HG03108 (cell line): ENCODE measurements at regions not wholly inside any gene's neighbourhood (a gene's known extent, or its start where the extent isn't known, plus 50 kb on each side); places are given as distances from the start of the nearest gene placed in this dataset.

ENCODE experiments used
- ATAC-seq: cut with Tn5 transposase; IDR thresholded peaks from one replicate; pipeline ENCODE4 v1.9.1; 2021; ENCODE audit warnings: moderate library complexity; ENCODE audit not compliant: unreplicated experiment

DNA sequence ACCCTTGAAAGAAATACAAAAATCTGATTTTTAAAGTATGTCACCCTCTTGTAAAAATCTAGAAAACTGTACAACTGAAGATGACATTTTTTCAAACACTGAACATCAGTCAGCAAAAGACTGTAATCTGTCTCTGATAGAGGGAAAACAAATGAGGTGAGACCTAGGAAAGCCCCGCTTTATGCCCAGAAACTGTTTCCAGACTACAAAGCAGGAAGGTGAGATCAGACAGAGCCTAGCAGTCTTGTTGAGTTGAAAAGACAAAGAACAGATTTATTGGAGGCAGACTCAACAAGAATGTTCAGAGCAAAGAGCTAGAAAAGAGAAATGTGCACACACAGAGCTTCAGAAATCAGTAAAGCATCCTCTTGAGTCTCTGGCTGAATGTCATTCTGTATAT is 873.6 kb downstream of the LRFN5 start:
- ATAC-seq: no peak

DNA sequence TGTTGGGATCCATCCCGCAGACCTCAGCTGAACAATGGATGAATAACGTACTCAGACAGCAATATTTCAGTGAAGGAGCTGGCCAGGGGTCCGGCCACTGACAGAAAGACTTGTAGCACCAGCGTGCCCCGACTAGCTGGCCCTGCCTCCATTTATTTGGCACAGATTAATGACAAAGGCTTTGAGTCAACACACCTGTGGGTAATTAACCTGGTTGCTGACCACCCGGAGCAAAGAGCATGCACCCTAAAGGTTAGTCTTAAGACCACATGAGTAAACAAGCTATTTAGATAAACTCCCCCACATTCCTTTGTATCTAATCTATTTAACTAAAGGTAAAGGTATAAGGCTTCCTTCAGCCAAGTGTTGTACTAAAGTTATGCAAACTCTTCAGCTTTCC is 868.6 kb downstream of the LRFN5 start:
- no peak for ATAC-seq

DNA sequence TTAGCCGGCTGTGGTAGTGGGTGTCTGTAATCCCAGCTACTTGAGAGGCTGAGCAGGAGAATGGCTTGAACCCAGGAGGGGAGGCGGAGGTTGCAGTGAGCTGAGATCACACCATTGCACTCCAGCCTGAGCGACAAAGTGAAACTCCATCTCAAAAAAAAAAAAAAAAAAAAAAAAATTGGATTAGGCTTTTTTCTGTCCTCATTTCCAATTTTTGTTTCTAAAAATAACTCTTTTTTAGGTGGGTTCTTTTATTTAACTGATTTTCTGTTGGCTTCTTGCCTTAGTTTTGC is 863.7 kb downstream of the LRFN5 start:
- no peak for ATAC-seq

DNA sequence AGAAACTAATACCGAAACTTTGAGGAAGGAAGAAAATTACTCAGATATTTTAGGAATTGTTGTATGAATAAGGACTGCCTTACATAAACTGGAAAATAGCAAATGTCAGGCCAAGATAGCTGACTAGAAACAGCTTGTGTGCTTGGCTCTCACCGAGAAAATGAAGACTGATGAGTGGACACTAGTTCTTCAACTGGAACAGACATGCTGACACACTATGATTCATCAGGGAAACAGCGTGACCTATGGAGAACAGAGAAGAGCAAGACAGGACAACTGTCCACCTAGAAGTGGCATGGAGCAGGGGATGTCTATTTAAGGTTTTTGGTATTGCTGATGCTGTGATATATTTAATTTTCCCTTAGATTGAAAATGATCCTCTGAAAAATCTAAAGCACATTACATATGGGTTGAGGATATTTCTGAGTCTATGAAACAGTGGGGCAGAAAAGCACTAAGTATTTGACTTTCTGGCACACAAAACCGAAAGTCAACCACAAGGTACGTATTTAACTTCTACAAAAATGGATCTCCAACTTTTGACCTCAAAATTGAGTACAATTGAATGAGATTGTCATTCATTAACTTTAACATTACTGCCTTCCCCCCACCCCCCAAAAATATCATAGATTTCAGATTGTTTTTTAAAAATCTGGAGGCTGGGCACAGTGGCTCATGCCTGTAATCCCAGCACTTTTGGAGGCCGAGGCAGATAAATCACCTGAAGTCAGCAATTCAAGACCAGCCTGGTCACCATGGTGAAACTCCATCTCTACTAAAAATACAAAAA is 863.2 kb downstream of the LRFN5 start:
- ATAC-seq: no peak

DNA sequence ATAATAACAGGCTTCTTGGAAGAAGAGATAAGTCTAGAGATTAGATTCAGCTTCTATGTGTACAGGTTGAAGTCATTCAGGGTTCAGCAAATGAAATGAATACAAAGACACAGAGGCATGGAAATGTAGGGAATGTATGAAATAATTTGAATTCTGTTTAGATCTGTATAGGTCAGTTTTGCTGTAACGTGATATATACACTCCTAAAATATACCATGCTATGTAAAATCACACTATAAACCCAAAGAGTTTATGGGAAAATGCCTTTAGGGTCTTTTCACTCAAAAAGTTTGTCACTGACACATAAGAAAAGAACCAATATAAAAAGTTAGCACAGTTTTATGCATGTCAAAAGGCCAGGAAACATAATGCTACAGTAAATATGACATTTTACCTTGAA is 854.0 kb downstream of the LRFN5 start:
- no peak for ATAC-seq

DNA sequence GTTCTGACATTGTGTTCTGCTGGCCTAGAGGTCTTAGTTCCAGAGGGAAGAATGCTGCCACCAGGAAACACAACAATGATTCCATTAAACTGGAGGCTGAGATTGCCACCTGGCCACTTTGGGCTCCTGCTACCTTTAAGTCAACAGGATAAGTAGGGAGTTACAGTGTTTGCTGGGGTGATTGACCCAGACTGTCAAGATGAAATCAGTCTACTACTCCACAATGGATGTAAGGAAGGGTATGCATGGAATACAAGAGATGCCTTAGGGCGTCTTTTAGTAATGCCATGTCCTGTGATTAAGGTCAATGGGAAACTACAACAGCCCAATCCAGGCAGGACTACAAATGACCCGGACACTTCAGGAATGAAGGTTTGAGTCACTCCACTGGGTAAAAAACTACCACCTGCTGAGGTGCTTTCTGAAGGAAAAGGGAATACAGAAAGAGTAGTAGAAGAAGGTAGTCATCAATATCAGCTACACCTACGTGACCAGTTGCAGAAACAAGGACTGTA is 852.6 kb downstream of the LRFN5 start:
- no peak for ATAC-seq

DNA sequence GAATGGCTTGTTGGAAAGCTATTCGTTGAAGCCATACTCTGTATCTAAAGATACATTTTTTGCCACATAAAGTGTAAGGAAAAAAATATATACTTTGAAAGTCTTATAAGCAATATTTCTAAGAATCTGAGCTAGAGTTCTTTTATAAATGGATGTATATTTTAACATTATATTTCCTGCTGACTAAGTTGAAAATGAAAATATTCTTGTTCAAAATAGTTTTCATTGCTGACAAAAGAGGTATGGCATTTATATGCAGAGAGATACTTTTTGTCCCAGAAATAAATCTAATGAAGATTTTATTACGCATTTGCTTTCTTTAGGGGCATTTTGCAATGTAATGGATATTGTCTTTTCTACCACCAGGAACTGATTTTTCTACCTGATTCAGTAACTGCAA is 834.9 kb downstream of the LRFN5 start:
- ATAC-seq: no peak

DNA sequence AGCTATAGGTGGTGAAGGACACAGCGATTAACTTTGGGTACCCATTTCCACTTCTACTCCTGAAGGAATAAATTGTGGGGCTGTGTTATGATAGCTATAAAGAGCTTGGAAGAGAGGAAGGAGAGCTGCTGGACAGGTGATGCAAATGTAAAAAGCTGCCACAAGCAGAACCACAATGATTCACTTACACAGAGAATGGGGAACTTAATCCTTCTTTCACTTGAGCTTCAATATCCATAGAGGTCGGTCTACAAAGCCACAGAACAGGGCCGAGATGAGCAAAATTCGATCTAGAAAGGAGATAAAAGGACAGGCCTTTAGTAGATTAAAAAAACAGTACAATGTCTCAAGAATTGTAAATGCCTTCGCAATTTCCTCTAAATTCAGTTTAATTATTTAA is 831.1 kb downstream of the LRFN5 start:
- ATAC-seq: no peak

DNA sequence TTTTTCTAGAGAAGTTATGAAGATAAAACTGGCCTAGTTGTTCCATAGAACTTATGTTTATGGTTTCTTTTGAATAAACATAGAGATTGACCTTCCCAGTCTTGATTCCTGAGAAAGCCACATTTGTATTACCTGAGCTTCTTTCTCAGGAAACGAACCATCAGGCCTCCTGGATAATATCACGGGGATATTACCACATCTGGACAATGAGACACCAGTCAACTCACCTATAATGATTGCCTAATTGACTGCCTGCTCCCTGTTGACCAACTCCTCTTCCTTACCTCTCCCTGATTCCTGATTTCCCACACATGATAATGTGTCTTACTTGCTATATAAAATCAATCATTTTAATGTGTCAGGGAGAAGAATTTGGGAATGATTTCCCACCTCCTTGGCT is 822.7 kb downstream of the LRFN5 start:
- no peak for ATAC-seq

DNA sequence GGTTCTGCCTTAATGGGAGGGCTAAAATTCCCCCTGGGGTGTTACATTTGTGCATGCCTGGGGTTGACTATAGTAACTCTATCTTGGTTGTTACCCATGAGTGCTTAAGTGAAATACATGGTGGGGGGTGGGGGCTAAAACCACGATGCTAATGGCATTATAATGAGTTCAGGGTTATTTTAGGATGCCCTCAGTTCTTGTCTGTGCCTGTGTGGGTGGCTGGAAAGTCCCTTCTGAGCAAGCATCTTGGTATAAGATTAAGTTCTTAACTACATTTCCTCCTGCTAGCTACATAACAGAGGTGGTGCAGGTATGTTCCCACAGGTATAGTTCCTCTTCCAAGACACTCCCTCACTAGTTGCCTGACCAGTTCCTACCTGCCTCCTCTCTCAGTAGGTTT is 822.3 kb downstream of the LRFN5 start:
- ATAC-seq: peak; percentile 90

DNA sequence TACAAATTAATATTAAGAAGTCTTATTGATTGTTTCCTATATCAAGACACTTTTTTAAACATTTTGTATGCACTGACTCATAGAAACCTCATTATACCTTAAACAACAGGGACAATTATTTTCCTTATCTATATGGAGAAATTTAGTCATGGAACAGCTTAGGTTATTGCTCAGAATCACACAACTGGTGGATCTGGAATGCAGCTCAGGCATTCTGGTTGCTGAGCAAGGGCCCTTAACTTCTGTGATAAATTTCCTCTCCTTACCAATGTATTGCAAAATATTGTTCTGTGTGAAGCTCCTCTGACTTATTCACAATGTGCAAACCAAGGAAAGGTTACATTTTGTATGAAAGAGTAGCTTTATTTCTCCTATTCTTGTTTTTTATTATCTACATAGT is 817.8 kb downstream of the LRFN5 start:
- no peak for ATAC-seq

DNA sequence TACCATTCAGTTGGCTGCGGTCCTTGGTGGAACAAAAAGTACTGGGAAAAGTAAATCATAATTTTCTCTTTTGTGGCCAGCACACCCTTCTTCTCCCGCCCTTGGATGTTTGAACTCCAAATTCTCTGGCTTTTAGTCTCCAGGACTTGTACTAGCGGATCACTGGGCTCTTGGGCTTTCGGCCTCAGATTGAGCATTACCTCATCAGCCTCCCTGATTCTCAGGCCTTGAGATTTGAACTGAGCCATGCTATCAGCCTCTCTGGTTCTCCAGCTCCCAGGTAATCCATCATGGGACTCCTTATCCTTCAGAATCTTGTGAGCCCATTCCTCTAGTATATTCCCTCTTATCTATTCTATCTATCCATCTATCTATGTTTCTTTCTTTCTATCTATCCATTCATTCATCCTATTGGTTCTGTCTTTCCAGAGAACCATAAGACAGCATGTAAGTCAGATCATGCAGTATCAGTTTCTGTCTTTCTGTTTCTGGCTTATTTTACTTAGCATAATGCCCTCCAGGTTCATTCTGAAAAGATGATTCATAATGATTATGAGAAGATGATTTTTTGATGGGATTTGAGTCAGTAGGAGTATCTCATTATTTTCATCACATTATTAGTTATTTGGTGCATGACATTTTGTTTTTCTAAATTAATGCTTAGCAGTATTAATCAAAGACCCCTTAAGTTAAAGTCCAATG is 814.9 kb downstream of the LRFN5 start:
- ATAC-seq: no peak

DNA sequence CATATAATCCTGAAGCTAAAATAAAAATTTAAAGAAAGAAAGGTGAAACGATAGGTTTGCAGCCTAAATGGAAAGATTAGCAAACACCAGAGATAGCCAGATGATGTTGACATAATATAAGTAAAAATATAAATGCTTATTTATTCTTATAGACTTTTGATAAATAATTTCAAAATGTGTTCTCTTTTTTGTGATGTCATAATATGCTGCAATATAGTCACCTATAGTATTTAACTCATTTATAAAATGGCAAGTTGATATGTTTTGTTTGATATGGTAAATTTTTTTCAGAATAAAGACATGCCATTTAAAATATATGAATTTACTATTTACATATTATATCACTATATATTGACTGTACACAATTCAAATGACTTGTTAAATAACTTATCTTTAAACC is 813.4 kb downstream of the LRFN5 start:
- ATAC-seq: no peak

DNA sequence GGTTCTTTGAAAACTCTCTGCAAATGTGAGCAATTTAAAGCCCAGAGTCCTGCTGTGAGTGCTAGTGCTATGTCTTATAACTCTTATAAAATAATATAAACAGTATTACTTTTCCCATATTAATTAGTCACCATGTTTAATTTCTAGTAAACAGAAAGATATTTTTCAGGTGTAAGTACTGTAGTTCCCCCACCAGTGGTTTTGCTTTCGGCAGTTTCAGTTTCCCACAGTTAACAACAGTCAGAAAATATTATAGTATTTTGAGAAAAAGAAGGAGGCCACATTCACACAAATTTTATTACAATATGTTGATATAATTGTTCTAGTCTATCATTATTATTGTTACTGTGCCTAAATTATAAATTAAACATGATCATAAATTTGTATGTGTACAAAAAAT is 800.5 kb downstream of the LRFN5 start:
- no peak for ATAC-seq

DNA sequence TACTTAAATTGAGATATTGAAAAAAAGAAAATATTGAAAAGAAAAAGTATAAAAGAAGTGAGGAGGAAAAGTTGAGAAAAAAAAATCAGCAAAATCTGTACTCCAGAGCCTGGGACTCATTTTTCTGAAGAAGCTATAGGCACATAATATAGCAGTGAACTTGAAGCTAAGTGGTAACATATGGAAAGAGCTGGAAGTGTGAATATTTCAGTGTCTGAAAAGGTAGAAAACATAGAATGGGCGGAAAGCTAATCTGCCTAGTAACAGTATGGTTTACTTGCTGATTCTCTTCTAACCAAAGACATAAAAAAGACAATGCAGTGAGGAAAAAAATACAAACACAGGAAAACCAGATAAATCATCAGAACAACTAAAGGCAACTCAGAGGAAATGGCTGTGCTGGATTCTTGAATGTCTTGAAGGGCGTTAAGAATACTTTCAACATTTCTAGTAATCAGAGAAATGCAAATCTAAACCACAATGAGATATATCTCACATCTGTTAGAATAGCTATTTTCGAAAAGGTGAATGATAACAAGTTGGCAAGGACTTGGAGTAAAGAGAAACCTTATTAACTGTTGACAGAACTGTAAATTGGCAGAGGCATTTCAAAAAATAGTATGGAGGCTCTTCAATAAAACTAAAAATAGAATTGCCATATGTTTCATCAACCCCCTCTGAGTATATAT is 784.6 kb downstream of the LRFN5 start:
- ATAC-seq: peak; percentile 69

DNA sequence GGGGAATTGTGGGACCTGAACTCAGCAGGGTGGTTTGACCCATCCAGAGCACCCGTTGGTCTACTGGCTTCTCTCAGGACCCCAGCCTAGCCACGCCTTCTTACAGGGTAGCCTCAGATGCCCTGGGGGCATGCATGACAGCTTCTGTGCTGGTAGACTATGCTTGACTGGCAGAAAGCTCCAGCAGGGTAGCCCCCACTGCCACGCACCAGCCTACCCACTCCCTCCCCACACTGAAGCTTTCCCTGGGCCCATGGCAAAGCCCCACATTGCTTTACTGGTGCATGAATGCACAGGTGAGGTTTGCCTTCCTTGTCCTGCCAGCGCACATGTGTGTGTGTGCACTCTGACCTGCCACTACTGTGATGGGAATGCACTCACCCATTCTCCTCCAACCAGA is 772.2 kb downstream of the LRFN5 start:
- no peak for ATAC-seq

DNA sequence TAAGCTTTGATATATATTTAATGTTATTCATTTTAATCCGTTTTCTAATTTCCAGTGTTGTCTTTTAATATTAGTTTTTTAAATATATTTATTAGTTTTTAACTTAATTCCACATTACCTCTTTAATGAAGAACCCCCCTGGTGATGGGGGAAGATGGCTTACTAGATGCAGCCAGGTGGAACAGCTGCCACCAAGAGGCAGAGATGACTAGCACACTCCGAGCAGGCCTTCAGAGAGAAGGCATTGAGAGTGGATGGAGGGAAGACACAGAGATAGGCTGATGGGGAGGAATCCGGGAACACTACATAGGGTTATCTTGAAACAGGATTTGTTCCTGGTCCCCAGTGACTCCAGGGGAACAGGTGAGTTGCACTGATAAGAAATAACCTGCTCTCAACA is 771.6 kb downstream of the LRFN5 start:
- no peak for ATAC-seq

DNA sequence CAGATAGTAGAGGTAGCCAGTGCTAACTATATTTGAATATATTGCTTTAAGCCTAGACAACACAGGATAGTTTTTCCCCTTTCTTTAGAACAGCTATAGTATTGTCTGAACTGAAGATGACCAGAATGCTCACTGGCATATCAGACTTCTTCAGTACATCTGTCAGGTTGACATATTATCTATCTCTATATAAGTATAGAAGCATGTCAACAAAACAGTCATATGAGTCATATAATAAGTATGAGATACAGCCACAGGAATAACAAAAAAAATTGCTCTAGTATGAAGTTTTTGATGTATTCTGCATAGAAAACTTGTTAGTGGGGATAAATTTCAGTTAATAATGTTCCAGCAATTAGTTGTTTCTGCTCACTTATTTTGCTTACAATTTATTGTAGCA is 767.7 kb downstream of the LRFN5 start:
- ATAC-seq: no peak

DNA sequence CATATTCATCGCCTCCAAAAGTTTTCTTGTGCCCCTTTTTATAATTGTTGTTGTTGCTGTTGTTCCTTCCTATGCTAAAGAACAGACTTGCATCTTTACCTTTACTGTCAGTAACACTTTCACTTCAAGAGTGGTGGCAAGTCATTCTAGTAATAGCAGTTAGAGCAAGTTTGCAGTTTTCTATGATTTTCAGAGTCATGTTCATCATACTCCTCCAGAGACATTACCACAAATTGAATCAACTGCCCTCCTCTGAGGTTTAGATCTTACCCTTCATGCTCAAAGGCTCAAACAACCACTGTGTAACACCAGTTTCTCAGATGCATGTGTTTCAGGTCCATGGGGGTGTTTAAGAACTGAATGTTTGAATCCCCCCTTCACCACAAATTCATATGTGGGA is 763.4 kb downstream of the LRFN5 start:
- ATAC-seq: no peak

DNA sequence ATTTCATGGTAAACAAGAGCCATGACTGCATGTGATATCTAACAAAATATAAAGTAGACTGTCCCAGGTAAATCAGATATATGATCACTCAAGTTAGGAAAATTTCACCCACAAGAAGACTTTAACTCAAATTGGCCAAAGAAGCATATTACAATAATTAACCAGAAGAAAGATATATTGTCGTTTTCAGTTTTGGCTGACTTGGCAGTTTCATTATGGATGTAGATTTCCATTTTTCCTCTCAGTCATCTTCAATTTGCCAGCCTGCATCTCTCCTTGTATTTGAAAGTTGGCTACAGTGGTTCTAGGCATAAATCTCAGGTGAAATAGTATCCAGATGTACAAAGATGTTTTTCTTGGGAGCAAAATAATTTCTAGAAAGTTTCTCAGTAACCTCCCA is 761.6 kb downstream of the LRFN5 start:
- no peak for ATAC-seq

DNA sequence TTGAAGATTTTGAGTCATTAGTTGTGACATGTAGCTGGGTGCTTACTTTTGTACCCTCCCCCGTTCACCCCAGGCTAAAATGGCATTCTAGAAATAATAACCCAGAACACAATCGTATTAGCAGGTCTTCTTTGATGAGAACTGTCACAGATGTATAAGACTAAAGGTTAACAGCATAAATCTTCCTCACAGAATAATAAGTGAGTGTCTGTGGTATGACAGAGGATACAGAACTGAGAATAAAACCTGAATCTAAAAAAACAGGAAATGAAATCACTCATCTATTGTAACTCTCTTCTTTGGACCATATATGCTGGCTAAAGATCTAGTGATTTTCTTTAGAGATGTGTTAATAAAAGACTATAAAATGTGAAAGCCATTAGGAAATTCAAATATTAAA is 746.6 kb downstream of the LRFN5 start:
- ATAC-seq: peak; percentile 78

DNA sequence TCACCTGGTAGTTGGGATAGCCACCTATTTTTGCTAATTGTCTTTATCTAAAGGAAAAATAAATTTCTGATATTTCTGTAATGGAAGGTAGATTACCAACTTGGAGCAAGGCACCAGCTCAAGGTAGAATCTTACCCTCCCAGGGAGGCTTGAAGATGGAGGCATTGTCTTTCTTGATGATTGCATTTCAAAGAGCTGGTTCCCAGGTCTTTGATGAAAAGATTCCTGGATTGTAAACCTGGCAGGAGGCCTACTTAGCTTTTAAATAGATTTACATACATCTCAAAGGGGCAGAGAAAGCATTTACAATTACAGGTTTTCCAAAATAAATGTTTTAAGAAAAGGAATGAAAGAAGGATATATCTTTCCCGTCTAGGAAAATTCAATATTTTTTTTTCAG is 729.2 kb downstream of the LRFN5 start:
- no peak for ATAC-seq
